ENCODE measurements at regions not wholly inside any gene's neighbourhood (a gene's known extent, or its start where the extent isn't known, plus 50 kb on each side); places are given as distances from the start of the nearest gene placed in this dataset.
"Not testable (repeated sequence)": the region's sequence is repeated elsewhere in the genome, so short reads cannot be mapped to it uniquely, and the experiment has no call there.

- TF ChIP-seq CTCF (conservative IDR thresholded peaks at IDR 0.05; ENCODE audit: low read depth, low read length); EZH2phosphoT487 (IDR thresholded peaks at IDR 0.05; ENCODE audit: borderline replicate concordance, low read length); EZH2 (IDR thresholded peaks at IDR 0.05; ENCODE audit: low read length, unreplicated experiment): not testable (repeated sequence)
Observed at GRCh38 chr9:41658706-41659105, 469.6 kb upstream of the ZNG1F start.

Data from PC-3 (cell line).